ENCODE measurements at regions not wholly inside any gene's neighbourhood (a gene's known extent, or its start where the extent isn't known, plus 50 kb on each side); places are given as distances from the start of the nearest gene placed in this dataset.

DNA sequence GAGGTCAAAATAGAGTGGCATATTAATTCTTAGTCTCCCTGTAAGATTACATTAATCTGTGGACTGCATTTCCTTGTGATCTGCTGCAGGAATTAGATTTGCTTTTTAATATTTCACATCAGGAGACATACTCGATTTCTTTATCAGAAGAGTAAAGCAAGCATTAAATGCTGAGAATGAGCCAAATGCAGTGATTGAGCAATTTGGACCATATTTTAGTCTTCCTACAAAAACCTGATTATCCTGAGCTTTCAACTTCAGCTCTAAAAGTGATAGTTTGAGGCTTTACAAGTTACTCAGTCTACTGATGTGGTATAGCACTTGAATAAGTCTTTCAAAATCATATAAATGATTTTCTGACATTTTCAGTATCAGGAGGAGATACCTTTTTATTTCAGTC is 774.3 kb upstream of the RAB6C start:
- TF ChIP-seq POLR2A (IDR thresholded peaks at IDR 0.05) = no peak
- TF ChIP-seq, protein P1, sequence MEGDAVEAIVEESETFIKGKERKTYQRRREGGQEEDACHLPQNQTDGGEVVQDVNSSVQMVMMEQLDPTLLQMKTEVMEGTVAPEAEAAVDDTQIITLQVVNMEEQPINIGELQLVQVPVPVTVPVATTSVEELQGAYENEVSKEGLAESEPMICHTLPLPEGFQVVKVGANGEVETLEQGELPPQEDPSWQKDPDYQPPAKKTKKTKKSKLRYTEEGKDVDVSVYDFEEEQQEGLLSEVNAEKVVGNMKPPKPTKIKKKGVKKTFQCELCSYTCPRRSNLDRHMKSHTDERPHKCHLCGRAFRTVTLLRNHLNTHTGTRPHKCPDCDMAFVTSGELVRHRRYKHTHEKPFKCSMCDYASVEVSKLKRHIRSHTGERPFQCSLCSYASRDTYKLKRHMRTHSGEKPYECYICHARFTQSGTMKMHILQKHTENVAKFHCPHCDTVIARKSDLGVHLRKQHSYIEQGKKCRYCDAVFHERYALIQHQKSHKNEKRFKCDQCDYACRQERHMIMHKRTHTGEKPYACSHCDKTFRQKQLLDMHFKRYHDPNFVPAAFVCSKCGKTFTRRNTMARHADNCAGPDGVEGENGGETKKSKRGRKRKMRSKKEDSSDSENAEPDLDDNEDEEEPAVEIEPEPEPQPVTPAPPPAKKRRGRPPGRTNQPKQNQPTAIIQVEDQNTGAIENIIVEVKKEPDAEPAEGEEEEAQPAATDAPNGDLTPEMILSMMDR (IDR thresholded peaks at IDR 0.05 in 4 of 5, conservative IDR thresholded peaks at IDR 0.05 in 1 of 5) = no peak
- in situ Hi-C loops (cut with MboI; ENCODE audit: low sequenced_read_pairs in 4 of 4) = loop anchor here in 1 of 4 donors (25.0 kb wide), 1 partner anchor 657 kb away; no protein-coding TSS in a partner anchor
- no peak for DNase-seq
- no peak for ATAC-seq
- Histone ChIP-seq H3K4me3 (no peak overlapping the region), H3K9me3 (no peaks in the 10 kb centered on the region), H3K36me3 (no peaks in the 10 kb centered on the region), H3K4me1 (no peaks in the 10 kb centered on the region), H3K27ac (no peak overlapping the region), H3K27me3 (no peaks in the 10 kb centered on the region)
- intact Hi-C loops (cut with DNase I; ENCODE audit: low total_unique reads) = no loop called here

DNA sequence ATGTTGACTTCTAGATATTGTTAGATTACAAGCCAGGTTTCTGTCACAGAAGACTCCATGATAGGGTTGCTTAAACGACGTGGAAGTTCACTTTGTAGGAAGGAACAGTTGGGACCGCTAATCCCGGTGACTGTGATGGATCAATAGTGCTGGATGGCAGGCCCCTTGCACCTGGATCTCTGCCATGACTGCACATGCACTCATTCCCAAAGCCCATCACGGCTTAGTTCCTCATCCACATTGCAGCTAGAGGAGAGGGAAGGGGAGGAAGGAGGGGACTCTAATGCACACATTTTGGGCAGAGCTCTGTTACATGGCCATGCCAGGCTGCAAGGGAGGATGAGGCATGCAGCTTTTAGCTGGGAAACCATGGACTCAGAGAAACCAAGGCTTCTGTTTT is 773.7 kb upstream of the RAB6C start:
- ATAC-seq (no peak), DNase-seq (no peak)
- intact Hi-C loops (cut with DNase I; ENCODE audit: low total_unique reads) (no loop called here), in situ Hi-C loops (cut with MboI; ENCODE audit: low sequenced_read_pairs in 4 of 4) (loop anchor here in 1 of 4 donors (25.0 kb wide), 1 partner anchor 657 kb away; no protein-coding TSS in a partner anchor)
- TF ChIP-seq, protein P1 (IDR thresholded peaks at IDR 0.05 in 4 of 5, conservative IDR thresholded peaks at IDR 0.05 in 1 of 5) = no peak
- TF ChIP-seq POLR2A (IDR thresholded peaks at IDR 0.05) = no peak
- Histone ChIP-seq H3K36me3 (no peaks in the 10 kb centered on the region), H3K9me3 (no peaks in the 10 kb centered on the region), H3K27ac (no peak overlapping the region), H3K4me3 (no peak overlapping the region), H3K4me1 (no peaks in the 10 kb centered on the region), H3K27me3 (no peaks in the 10 kb centered on the region)

DNA sequence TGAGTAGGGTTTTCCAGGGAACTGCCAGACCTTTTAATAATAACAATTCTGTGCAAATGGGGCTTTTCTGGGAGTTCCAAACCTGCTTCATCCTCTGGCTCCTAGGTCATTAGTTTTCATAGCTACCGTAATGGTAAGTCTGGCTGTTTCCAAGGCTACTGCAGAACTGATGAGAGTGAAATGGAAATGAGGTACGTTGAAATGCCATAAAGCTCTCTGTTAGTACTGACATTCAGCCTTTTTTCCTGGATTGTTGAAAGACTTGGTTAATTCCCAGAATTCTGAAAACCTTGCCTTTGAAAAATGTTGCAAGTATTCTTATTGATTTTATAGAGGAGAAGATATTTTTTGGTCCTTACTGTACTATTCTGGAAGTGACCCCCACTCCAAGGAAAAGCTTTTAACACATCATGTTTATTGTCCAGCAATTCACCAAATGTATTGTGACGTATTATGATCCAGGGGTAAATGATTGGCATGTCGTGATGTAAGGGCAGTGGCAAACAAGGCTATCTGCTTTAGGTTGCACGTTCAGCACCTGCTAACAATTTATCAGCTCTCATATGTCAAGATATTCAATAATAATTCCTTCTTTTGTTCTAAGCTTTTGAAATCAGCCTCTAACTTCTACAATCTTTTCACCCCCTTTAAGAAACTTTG is 767.0 kb upstream of the RAB6C start:
- ATAC-seq (no peak), DNase-seq (no peak)
- no peaks in the 10 kb centered on the region for H3K27me3 ChIP-seq

DNA sequence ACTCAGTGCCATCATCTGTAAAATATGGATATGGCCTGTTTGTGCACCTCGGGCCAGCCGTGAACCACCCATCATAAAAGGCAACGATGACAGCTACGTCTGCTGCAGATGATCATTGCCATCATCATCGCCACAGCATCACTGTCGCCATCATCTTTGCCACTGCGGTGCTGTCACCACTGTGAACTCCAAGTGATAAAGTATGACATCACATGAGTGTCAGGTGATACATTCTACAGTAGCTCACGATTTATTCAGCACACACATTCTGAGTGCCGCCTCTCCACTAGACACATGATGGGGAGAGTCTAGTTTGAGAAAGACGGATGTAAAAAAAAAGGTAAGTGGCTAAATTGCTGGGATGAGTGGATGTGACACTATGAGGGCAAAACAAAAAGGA is 755.4 kb upstream of the RAB6C start:
- intact Hi-C loops (cut with DNase I; ENCODE audit: low total_unique reads) = no loop called here
- ATAC-seq (no peak), DNase-seq (no peak)
- Histone ChIP-seq H3K36me3 (no peaks in the 10 kb centered on the region), H3K4me3 (no peak overlapping the region), H3K27ac (no peak overlapping the region), H3K27me3 (no peaks in the 10 kb centered on the region), H3K9me3 (no peaks in the 10 kb centered on the region), H3K4me1 (no peaks in the 10 kb centered on the region)
- no peak for TF ChIP-seq POLR2A (IDR thresholded peaks at IDR 0.05)
- TF ChIP-seq, protein P1 (IDR thresholded peaks at IDR 0.05 in 4 of 5, conservative IDR thresholded peaks at IDR 0.05 in 1 of 5) = no peak
- in situ Hi-C loops (cut with MboI; ENCODE audit: low sequenced_read_pairs in 4 of 4) = loop anchor here in 1 of 4 donors (25.0 kb wide), 1 partner anchor 638 kb away; no protein-coding TSS in a partner anchor

More for the DNA sequence above, 767.0 kb upstream of the RAB6C start:
- no peaks in the 10 kb centered on the region for H3K9me3 ChIP-seq
- H3K36me3 ChIP-seq = no peaks in the 10 kb centered on the region
- TF ChIP-seq, protein P1 (IDR thresholded peaks at IDR 0.05 in 4 of 5, conservative IDR thresholded peaks at IDR 0.05 in 1 of 5) = no peak
- no peak for TF ChIP-seq POLR2A (IDR thresholded peaks at IDR 0.05)
- intact Hi-C loops (cut with DNase I; ENCODE audit: low total_unique reads) = no loop called here
- H3K4me1 ChIP-seq = no peaks in the 10 kb centered on the region
- H3K4me3 ChIP-seq = no peak overlapping the region
- in situ Hi-C loops (cut with MboI; ENCODE audit: low sequenced_read_pairs in 4 of 4) = loop anchor here in 1 of 4 donors (25.0 kb wide), 1 partner anchor 650 kb away; no protein-coding TSS in a partner anchor
- no peak overlapping the region for H3K27ac ChIP-seq
